GM23338 (cell line): ENCODE measurements at regions not wholly inside any gene's neighbourhood (a gene's known extent, or its start where the extent isn't known, plus 50 kb on each side); places are given as distances from the start of the nearest gene placed in this dataset.

Source experiments
- ATAC-seq: fragments of 200-7000 bp; cut with Tn5 transposase; 3 replicates; pipeline ENCODE4 v1.9.1; 2020
- DNase-seq: peaks from one replicate; pipeline ENCODE4 v3.0.0-alpha.2; 2015; ENCODE audit warnings: low spot score
- H2AFZ ChIP-seq: fragments of 200-600 bp; sonication (generic); 2 replicates; pipeline ENCODE4 v1.8.0; 2016; ENCODE audit warnings: antibody characterized with exemption, mild to moderate bottlenecking, moderate library complexity
- H3F3A ChIP-seq: fragments of 200-600 bp; sonication (generic); replicated peaks from 2 replicates; pipeline ENCODE4 v1.8.0; 2017; ENCODE audit warnings: antibody characterized with exemption, mixed run types, low read depth
- H3K27ac ChIP-seq: fragments of 200-600 bp; sonication (generic); 2 replicates; pipeline ENCODE4 v1.6.1; 2016; ENCODE audit warnings: low read depth
- H3K27me3 ChIP-seq: fragments of 200-600 bp; sonication (generic); 2 replicates; pipeline ENCODE4 v1.8.0; 2016; ENCODE audit warnings: mild to moderate bottlenecking, mixed run types, moderate library complexity; ENCODE audit not compliant: insufficient read depth
- H3K36me3 ChIP-seq: fragments of 200-600 bp; sonication (generic); 2 replicates; pipeline ENCODE4 v1.8.0; 2016; ENCODE audit warnings: mild to moderate bottlenecking; ENCODE audit not compliant: insufficient read depth
- H3K4me1 ChIP-seq: fragments of 200-600 bp; sonication (generic); 2 replicates; pipeline ENCODE4 v1.8.0; 2016; ENCODE audit warnings: mild to moderate bottlenecking, moderate library complexity; ENCODE audit not compliant: insufficient read depth
- H3K4me2 ChIP-seq: fragments of 200-600 bp; sonication (generic); 2 replicates; pipeline ENCODE4 v1.7.1; 2017; ENCODE audit warnings: mixed run types
- H3K4me3 ChIP-seq: fragments of 200-600 bp; sonication (generic); 2 replicates; pipeline ENCODE4 v1.6.1; 2016; ENCODE audit warnings: mixed run types
- H3K79me2 ChIP-seq: fragments of 200-600 bp; sonication (generic); replicated peaks from 2 replicates; pipeline ENCODE4 v1.8.0; 2017; ENCODE audit warnings: mild to moderate bottlenecking; ENCODE audit not compliant: insufficient read depth
- H3K9me2 ChIP-seq: fragments of 200-600 bp; sonication (generic); 2 replicates; pipeline ENCODE4 v1.8.0; 2017; ENCODE audit not compliant: insufficient read depth
- H4K20me1 ChIP-seq: fragments of 200-600 bp; sonication (generic); replicated peaks from 2 replicates; pipeline ENCODE4 v1.8.0; 2017; ENCODE audit warnings: mild to moderate bottlenecking; ENCODE audit not compliant: insufficient read depth
- H3K27ac Mint-ChIP-seq: 2 replicates; pipeline ENCODE4 v1.8.0; 2020; ENCODE audit warnings: inconsistent platforms, mild to moderate bottlenecking, moderate library complexity, mixed read lengths
- H3K27me3 Mint-ChIP-seq: 3 replicates; pipeline ENCODE4 v1.8.0; 2022; ENCODE audit warnings: low read depth, mild to moderate bottlenecking, moderate library complexity, mixed read lengths, inconsistent platforms; ENCODE audit not compliant: insufficient read depth, poor library complexity
- H3K36me3 Mint-ChIP-seq: 3 replicates; pipeline ENCODE4 v1.8.0; 2021; ENCODE audit warnings: low read depth, mild to moderate bottlenecking, inconsistent platforms, moderate library complexity, mixed read lengths
- H3K4me1 Mint-ChIP-seq: 3 replicates; pipeline ENCODE4 v1.8.0; 2020; ENCODE audit warnings: mild to moderate bottlenecking, inconsistent platforms, mixed read lengths
- H3K4me3 Mint-ChIP-seq: 3 replicates; pipeline ENCODE4 v1.8.0; 2021; ENCODE audit warnings: moderate library complexity, mild to moderate bottlenecking, inconsistent platforms, mixed read lengths
- H3K9me3 Mint-ChIP-seq: 3 replicates; pipeline ENCODE4 v1.8.0; 2020; ENCODE audit warnings: moderate library complexity, mild to moderate bottlenecking, inconsistent platforms, mixed read lengths
- CREB1 ChIP-seq: fragments of 250-450 bp; sonication (Bioruptor Pico); IDR thresholded peaks from 2 replicates; pipeline ENCODE4 v1.5.0; 2020; ENCODE audit warnings: low read depth, mild to moderate bottlenecking, moderate library complexity
- EZH2 ChIP-seq: fragments of 200-600 bp; sonication (generic); IDR thresholded peaks from one replicate; pipeline ENCODE4 v1.8.0; 2017; ENCODE audit warnings: antibody characterized with exemption, mild to moderate bottlenecking, low read depth; ENCODE audit not compliant: unreplicated experiment
- EZH2phosphoT487 ChIP-seq: fragments of 200-600 bp; sonication (generic); IDR thresholded peaks from one replicate; pipeline ENCODE4 v1.8.1; 2018; ENCODE audit warnings: antibody characterized with exemption; ENCODE audit not compliant: unreplicated experiment
- NANOG ChIP-seq: IDR thresholded peaks from 2 replicates; pipeline ENCODE4 v1.6.1; 2016; ENCODE audit warnings: antibody characterized with exemption, borderline replicate concordance
- POLR2AphosphoS5 ChIP-seq: IDR thresholded peaks from 2 replicates; pipeline ENCODE4 v1.6.1; 2016; ENCODE audit warnings: antibody characterized with exemption, low read depth
- REST ChIP-seq: IDR thresholded peaks from one replicate; pipeline ENCODE4 v1.6.1; 2018; ENCODE audit warnings: antibody characterized with exemption; ENCODE audit not compliant: unreplicated experiment
- STAT1 ChIP-seq: IDR thresholded peaks from one replicate; pipeline ENCODE4 v1.6.1; 2016; ENCODE audit warnings: antibody characterized with exemption; ENCODE audit not compliant: unreplicated experiment
- ZNF114 ChIP-seq: fragments of 250-450 bp; sonication (Bioruptor Pico); IDR thresholded peaks from 2 replicates; pipeline ENCODE4 v1.5.0; 2020; ENCODE audit warnings: mild to moderate bottlenecking, moderate library complexity
- ZNF331 ChIP-seq: fragments of 250-450 bp; sonication (Bioruptor Pico); IDR thresholded peaks from 2 replicates; pipeline ENCODE4 v1.5.0; 2020; ENCODE audit warnings: low read depth, mild to moderate bottlenecking, moderate library complexity
- TF ChIP-seq, protein P1 (sequence below): fragments of 250-450 bp; sonication (Bioruptor Pico); IDR thresholded peaks from 2 replicates; pipeline ENCODE4 v1.5.0; 2020; ENCODE audit warnings: mild to moderate bottlenecking, moderate library complexity
- TF ChIP-seq, protein P2 (sequence below): IDR thresholded peaks from 2 replicates; pipeline ENCODE4 v1.6.1; 2016; ENCODE audit warnings: antibody characterized with exemption
- TF ChIP-seq, protein P3 (sequence below), 2 experiments: fragments of 200-600 bp in 1 of 2; sonication (generic) in 1 of 2; conservative IDR thresholded peaks; 2 replicates each; pipeline versions ENCODE4 v1.5.1 to v1.6.1; 2016 to 2017; ENCODE audit warnings: antibody characterized with exemption in 2 of 2, low read depth in 2 of 2, mild to moderate bottlenecking in 2 of 2, moderate library complexity in 1 of 2

DNA sequence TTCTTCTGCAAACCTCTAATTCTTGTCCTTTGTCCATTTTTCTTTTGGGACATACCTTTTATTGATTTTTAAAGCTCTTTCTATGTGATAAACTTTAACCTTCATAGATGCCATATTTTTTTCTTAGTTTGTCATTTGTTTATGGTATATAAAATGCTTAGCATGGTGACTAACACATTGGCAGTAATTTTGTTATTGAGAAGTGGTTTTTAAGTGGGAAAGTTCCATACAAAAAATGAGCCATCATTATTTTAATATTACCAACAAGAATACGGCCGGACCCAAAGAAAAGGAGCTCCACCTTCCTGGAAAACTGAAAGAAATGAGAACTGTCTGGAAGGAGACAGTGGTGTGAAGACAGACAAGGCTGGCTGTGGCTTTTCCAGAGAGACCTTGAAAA, 270.1 kb upstream of the SIX2 start:
- Histone ChIP-seq H3K36me3 (no peaks in the 10 kb centered on the region), H3K79me2 (no peaks in the 10 kb centered on the region), H3K9me2 (peaks cover 10% of the 10 kb centered on the region; the same call in 1 of the 2 replicates), H3F3A (no peaks in the 10 kb centered on the region), H3K27me3 (no peaks in the 10 kb centered on the region), H4K20me1 (no peaks in the 10 kb centered on the region), H3K4me2 (no peak overlapping the region), H3K27ac (no peak overlapping the region), H2AFZ (no peak overlapping the region), H3K4me1 (peaks cover 7% of the 10 kb centered on the region; the same call in 1 of the 2 replicates), H3K4me3 (no peak overlapping the region)
- Mint-ChIP-seq H3K27ac (no peak overlapping the region), H3K4me1 (peaks cover 14% of the 10 kb centered on the region; the same call in 2 of the 3 replicates), H3K36me3 (peaks cover 3% of the 10 kb centered on the region; the same call in 1 of the 3 replicates), H3K27me3 (peaks cover 11% of the 10 kb centered on the region), H3K4me3 (no peak overlapping the region), H3K9me3 (peaks cover 2% of the 10 kb centered on the region; the same call in 1 of the 3 replicates)
- TF ChIP-seq ZNF114 (CRISPR knock-in tag) (no peak), NANOG (no peak), EZH2 (no peak), POLR2AphosphoS5 (no peak), EZH2phosphoT487 (no peak), REST (no peak), STAT1 (no peak), CREB1 (CRISPR knock-in tag) (no peak), ZNF331 (no peak)
- TF ChIP-seq, protein P1, sequence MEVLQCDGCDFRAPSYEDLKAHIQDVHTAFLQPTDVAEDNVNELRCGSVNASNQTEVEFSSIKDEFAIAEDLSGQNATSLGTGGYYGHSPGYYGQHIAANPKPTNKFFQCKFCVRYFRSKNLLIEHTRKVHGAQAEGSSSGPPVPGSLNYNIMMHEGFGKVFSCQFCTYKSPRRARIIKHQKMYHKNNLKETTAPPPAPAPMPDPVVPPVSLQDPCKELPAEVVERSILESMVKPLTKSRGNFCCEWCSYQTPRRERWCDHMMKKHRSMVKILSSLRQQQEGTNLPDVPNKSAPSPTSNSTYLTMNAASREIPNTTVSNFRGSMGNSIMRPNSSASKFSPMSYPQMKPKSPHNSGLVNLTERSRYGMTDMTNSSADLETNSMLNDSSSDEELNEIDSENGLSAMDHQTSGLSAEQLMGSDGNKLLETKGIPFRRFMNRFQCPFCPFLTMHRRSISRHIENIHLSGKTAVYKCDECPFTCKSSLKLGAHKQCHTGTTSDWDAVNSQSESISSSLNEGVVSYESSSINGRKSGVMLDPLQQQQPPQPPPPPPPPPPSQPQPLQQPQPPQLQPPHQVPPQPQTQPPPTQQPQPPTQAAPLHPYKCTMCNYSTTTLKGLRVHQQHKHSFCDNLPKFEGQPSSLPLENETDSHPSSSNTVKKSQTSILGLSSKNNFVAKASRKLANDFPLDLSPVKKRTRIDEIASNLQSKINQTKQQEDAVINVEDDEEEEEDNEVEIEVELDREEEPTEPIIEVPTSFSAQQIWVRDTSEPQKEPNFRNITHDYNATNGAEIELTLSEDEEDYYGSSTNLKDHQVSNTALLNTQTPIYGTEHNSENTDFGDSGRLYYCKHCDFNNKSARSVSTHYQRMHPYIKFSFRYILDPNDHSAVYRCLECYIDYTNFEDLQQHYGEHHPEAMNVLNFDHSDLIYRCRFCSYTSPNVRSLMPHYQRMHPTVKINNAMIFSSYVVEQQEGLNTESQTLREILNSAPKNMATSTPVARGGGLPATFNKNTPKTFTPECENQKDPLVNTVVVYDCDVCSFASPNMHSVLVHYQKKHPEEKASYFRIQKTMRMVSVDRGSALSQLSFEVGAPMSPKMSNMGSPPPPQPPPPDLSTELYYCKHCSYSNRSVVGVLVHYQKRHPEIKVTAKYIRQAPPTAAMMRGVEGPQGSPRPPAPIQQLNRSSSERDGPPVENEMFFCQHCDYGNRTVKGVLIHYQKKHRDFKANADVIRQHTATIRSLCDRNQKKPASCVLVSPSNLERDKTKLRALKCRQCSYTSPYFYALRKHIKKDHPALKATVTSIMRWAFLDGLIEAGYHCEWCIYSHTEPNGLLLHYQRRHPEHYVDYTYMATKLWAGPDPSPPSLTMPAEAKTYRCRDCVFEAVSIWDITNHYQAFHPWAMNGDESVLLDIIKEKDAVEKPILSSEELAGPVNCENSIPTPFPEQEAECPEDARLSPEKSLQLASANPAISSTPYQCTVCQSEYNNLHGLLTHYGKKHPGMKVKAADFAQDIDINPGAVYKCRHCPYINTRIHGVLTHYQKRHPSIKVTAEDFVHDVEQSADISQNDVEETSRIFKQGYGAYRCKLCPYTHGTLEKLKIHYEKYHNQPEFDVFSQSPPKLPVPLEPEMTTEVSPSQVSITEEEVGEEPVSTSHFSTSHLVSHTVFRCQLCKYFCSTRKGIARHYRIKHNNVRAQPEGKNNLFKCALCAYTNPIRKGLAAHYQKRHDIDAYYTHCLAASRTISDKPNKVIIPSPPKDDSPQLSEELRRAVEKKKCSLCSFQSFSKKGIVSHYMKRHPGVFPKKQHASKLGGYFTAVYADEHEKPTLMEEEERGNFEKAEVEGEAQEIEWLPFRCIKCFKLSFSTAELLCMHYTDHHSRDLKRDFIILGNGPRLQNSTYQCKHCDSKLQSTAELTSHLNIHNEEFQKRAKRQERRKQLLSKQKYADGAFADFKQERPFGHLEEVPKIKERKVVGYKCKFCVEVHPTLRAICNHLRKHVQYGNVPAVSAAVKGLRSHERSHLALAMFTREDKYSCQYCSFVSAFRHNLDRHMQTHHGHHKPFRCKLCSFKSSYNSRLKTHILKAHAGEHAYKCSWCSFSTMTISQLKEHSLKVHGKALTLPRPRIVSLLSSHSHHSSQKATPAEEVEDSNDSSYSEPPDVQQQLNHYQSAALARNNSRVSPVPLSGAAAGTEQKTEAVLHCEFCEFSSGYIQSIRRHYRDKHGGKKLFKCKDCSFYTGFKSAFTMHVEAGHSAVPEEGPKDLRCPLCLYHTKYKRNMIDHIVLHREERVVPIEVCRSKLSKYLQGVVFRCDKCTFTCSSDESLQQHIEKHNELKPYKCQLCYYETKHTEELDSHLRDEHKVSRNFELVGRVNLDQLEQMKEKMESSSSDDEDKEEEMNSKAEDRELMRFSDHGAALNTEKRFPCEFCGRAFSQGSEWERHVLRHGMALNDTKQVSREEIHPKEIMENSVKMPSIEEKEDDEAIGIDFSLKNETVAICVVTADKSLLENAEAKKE (CRISPR knock-in tag): no peak
- TF ChIP-seq, protein P2, sequence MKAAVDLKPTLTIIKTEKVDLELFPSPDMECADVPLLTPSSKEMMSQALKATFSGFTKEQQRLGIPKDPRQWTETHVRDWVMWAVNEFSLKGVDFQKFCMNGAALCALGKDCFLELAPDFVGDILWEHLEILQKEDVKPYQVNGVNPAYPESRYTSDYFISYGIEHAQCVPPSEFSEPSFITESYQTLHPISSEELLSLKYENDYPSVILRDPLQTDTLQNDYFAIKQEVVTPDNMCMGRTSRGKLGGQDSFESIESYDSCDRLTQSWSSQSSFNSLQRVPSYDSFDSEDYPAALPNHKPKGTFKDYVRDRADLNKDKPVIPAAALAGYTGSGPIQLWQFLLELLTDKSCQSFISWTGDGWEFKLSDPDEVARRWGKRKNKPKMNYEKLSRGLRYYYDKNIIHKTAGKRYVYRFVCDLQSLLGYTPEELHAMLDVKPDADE: no peak
- TF ChIP-seq, protein P3, sequence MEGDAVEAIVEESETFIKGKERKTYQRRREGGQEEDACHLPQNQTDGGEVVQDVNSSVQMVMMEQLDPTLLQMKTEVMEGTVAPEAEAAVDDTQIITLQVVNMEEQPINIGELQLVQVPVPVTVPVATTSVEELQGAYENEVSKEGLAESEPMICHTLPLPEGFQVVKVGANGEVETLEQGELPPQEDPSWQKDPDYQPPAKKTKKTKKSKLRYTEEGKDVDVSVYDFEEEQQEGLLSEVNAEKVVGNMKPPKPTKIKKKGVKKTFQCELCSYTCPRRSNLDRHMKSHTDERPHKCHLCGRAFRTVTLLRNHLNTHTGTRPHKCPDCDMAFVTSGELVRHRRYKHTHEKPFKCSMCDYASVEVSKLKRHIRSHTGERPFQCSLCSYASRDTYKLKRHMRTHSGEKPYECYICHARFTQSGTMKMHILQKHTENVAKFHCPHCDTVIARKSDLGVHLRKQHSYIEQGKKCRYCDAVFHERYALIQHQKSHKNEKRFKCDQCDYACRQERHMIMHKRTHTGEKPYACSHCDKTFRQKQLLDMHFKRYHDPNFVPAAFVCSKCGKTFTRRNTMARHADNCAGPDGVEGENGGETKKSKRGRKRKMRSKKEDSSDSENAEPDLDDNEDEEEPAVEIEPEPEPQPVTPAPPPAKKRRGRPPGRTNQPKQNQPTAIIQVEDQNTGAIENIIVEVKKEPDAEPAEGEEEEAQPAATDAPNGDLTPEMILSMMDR (conservative IDR thresholded peaks at IDR 0.05; ENCODE audit: low read depth in 2 of 2): no peak
- DNase-seq (no peak), ATAC-seq (no peak)
